Epithelial cell of esophagus (primary cell): ENCODE measurements at regions not wholly inside any gene's neighbourhood (a gene's known extent, or its start where the extent isn't known, plus 50 kb on each side); places are given as distances from the start of the nearest gene placed in this dataset.
"Not testable (repeated sequence)": the region's sequence is repeated elsewhere in the genome, so short reads cannot be mapped to it uniquely, and the experiment has no call there.

ENCODE experiments used
- DNase-seq: peaks from one replicate; pipeline ENCODE4 v3.0.0; 2010; ENCODE audit warnings: low read depth
- H3K4me3 ChIP-seq: 2 replicates; pipeline ENCODE4 v1.5.1; 2011; ENCODE audit warnings: mild to moderate bottlenecking, low read length, control low read depth
- CTCF ChIP-seq: IDR thresholded peaks from 2 replicates; pipeline ENCODE4 v1.5.1; 2011; ENCODE audit warnings: low read depth, mild to moderate bottlenecking, low read length, control low read depth, inconsistent platforms; ENCODE audit not compliant: insufficient read depth; ENCODE audit errors: missing control alignments

GRCh38 chr7:53476566-53476965 is 441.1 kb downstream of the POM121L12 start:
- no peak for DNase-seq
- no peak for TF ChIP-seq CTCF
- H3K4me3 ChIP-seq, result no peak overlapping the region

- TF ChIP-seq CTCF, result no peak
- no peak overlapping the region for H3K4me3 ChIP-seq
- DNase-seq, result no peak
Observed at GRCh38 chr7:53485354-53485753, 449.9 kb downstream of the POM121L12 start.

- no peak for TF ChIP-seq CTCF
- no peak for DNase-seq
- H3K4me3 ChIP-seq, result no peak overlapping the region
Observed at GRCh38 chr7:53491051-53491450, 455.6 kb downstream of the POM121L12 start.

GRCh38 chr7:53495181-53495580 is 459.7 kb downstream of the POM121L12 start:
- H3K4me3 ChIP-seq, DNase-seq: not testable (repeated sequence)

- no peak overlapping the region for H3K4me3 ChIP-seq
- DNase-seq, result peak; percentile 95
- no peak for TF ChIP-seq CTCF
Observed at GRCh38 chr7:53500076-53500475, 464.6 kb downstream of the POM121L12 start.

- no peak for TF ChIP-seq CTCF
- no peak overlapping the region for H3K4me3 ChIP-seq
- DNase-seq, result peak; percentile 67
Observed at GRCh38 chr7:53504914-53505313, 469.5 kb downstream of the POM121L12 start.

GRCh38 chr7:53518319-53518718 is 482.9 kb downstream of the POM121L12 start:
- no peak for TF ChIP-seq CTCF
- no peak overlapping the region for H3K4me3 ChIP-seq
- DNase-seq, result no peak

- no peak overlapping the region for H3K4me3 ChIP-seq
- no peak for TF ChIP-seq CTCF
- DNase-seq, result no peak
Observed at GRCh38 chr7:53520841-53521240, 485.4 kb downstream of the POM121L12 start.
